Ovary (tissue), 3 donors: ENCODE measurements at regions not wholly inside any gene's neighbourhood (a gene's known extent, or its start where the extent isn't known, plus 50 kb on each side); places are given as distances from the start of the nearest gene placed in this dataset.

Source experiments
- CTCF ChIP-seq, 3 donors: fragments of 450-650 bp in 2 of 3; fragments of 200-600 bp in 1 of 3; IDR thresholded peaks; one replicate each; pipeline versions ENCODE4 v1.5.1 to v1.8.0; 2016 to 2022; ENCODE audit warnings: antibody characterized with exemption in 3 of 3, mild to moderate bottlenecking in 1 of 3
- EP300 ChIP-seq: sonication (generic); formaldehyde crosslinking; IDR thresholded peaks from one replicate; pipeline ENCODE4 v1.6.1; 2017; ENCODE audit warnings: antibody characterized with exemption
- POLR2A ChIP-seq: fragments of 450-650 bp; IDR thresholded peaks from one replicate; pipeline ENCODE4 v1.6.1; 2017; ENCODE audit warnings: antibody characterized with exemption, mild to moderate bottlenecking, moderate library complexity
- donor health status: DM: no; HTN: no; CAD: no.

GRCh38 chr12:91311081-91311480, 128.5 kb upstream of the DCN start:
- TF ChIP-seq CTCF (IDR thresholded peaks at IDR 0.05): no peak
- no peak for TF ChIP-seq POLR2A
- TF ChIP-seq EP300: no peak
